NCI-H524 treated with DMSO at 0.1 percent for 48 hours (cell line): ENCODE measurements at regions not wholly inside any gene's neighbourhood (a gene's known extent, or its start where the extent isn't known, plus 50 kb on each side); places are given as distances from the start of the nearest gene placed in this dataset.

ENCODE experiments used
- DNase-seq: peaks from one replicate; lab custom pipeline; 2025; lab: John Stamatoyannopoulos, UW

DNA sequence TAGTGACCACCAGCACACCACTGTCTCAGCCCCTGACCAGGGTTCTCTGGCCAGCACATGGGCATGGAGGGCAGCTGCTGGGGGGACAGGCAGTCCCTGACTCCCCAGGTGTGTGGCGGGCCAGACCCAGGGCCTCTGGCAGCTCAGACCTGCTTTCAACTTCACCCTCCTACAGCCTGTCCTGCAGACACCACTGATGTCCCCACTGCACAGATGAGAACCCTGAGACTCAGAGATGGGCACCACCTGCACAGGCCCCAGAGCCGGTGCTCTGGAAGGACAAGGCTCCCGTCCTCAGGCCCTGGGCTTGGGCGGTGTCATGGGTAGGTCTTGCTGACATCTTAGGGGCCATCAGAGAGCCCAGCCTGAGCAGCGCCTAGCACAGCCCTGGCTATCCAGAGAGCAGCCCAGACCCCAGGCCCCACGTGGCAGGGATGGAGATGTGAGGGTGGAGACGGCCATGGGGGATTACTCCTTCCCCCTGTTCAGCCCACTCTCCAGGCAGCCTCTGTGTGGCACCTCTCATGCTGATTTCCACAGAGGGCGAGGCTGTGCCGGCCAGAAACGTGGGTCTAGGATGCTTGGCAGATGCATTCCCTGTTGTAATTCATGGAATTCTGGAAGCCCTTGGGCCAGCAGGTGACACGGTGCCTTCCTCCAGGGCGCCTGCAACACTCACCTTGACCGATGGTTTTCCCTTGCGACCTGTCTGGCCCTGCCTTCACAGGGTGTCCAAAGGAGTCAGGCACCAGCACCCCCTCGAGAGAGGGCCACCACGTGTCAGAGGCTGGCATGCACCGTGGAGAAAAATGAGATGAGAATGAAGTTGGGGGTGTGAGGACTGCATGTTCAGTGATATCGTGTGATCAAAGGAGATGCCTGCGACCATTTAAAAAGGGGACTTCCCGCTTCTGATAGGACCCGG is 61.2 kb upstream of the GLI2 start:
- no peak for DNase-seq

DNA sequence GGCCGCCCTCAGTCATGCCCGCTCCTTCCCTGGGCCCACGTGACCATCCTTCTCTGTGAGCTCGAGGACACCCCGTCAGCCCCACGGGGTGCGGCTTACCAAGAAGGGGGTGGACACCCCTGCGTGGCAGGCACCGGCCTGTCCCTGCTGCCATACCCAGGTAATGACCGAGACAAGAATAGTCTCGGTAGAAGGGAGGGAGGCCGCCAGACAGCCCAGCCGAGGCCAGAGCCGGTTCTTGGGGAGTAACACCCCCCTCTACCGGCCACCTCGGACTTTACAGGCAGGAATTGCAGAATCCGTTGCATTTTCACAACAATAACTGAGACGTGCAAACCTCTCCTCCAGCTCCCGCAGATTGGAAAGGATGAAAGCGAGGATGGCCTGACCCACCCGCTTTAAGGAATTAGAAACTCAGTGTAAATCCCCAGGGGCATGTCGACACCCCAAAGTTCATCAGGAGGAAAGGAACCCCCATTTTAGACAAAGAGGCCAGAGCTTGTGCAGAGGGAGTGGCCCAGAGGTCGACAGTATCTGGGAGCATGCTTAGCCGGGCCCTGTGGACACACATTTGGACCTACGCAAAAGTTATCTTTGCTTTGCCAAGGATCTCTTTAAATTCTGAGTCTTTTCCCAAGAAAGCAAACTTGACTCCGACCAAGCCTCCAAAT is 60.1 kb upstream of the GLI2 start:
- DNase-seq, result no peak

DNA sequence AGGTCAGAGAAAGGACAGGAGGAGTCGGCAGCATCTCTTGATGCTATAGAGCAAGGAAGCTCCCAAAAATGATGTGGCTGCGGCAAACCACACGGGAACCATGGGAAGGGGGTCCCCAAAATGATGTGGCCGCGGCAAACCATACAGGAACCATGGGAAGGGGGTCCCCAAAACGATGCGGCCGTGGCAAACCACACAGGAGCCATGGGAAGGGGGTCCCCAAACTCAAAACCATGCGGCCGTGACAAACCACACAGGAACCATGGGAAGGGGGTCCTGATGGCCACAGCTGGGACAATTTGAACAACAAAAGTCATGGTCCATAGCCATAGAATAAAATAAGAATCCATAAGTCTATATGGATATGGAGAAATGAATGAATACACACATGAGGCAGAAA is 58.4 kb upstream of the GLI2 start:
- no peak for DNase-seq

DNA sequence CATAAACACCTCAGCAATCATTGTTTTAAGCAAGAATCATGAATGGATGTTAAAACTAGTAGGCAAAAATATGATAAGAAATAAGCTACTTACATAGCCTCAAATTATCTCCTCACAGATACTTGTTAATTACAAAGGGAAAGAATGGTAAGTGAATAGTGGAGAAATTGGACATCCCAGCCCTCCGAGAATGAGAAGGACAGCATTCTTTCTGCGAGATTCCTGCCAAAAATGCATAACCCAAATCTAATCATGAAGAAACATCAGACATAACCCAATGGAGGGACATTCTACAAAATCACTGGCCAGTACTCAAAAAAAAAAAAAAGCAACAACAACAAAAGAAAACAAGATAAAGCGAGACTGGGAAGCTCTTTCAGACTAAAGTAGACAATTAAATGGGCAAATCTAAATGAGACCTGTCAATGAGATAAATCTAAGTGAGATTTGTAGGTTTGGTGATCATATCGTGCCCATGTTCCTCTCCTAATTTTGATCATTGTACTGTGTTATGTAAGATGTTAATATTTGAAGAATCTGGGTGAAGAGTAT is 57.9 kb upstream of the GLI2 start:
- DNase-seq, result no peak

DNA sequence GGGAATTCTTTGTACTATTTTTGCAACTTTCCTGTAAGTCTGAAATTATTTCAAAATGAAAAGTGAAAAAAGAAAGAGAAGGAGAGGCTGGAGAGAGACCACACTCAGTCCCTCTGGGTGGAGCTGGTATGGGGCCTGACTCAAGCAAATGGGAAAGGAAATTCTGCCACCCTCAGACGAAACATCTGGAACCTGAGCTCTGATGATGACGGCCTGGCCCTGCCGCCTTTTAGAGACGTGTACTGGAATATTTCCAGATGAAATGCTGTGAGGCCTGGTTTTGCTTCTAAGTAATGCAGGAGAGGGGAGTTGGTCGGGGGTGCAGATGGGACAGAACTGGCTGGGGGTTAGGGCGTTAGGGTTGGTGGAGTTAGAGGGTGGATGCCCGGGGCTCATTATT is 57.4 kb upstream of the GLI2 start:
- DNase-seq, result no peak

DNA sequence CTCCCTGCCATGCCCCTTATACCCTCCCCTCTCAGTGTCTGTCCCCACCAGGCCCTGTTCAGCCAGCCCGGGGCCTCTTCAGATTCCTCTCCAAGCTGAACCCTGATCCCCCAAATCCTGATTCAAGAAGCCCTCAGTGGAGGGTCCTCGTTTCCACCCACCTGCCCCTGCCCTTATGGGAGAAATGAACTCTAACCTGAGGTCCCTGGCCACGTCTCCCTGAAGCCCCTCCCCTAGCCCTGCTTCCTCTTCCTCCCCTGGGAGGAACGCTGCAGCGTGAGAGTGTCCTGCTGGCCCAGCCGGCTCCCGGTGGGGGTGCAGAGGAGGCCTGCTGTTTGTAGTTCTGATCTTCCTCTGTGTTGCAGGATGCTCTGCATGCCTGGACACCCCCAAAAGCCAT is 56.7 kb upstream of the GLI2 start:
- DNase-seq, result no peak

DNA sequence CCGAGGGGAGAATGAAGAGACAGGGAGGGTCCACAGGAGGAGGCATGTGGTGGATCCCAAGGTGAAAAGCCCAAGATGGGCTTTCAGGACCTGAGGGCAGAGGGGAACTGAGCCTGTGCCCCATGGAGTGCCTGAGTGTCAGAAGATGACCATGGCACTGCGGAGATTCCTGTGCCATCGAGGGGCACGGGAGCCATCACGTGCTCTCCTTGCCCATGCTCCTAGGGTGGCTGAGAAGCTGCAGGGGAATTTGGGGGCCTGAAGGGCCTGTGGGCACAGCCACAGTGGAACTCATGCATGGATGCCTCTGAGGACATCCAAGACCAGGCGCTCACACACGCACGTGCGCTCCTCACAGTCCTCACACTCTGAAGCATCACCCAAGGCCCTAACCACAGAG is 56.1 kb upstream of the GLI2 start:
- DNase-seq, result no peak

DNA sequence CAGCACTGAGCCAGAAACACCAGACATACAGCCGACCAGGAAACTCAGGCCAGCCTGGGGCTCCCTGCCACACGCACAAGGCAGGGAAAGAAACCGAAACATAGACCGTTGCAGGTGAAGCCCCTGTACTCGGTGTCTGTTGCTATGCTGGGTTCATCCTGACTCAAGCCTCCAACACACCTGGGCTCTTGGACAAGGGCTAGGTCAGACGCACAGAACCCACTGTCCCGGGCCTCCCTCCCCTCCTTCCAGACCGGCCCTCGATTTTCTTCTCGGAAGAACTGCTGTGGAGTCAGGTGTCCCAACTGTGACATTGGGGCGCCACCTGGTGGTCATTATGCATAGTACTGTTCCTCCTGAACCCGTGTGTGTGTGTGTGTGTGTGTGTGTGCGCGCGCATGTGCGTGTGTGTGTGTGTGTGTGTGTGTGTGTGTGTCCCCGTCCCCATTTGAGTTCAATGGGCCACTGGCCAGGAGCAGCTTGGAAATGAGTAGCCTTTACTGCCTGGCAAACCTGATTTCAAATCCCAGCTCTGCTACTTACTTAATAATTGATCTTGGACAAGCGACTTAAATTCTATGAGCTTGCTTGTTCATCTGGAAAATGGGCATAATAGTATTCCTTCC is 55.4 kb upstream of the GLI2 start:
- peak; percentile 44 for DNase-seq

DNA sequence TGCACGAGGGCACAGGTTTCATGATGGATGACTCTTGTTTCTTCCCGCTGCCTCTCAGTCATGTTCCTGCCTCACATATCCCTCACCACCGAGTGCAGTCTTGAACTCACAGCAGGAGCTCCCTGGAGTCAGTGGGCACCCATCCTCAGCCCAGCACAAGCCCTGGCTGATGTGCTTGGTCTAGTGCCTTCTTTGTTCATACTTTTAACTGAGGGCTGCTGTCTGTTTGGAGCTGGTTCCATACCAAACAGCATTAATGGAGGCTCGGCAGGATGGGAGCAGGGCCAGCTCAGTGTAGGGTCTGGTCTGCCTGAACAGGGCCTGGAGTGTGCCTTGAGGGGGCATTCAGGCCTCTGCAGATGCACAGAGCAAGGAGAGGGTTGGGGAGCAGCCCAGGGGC is 54.5 kb upstream of the GLI2 start:
- DNase-seq, result no peak

DNA sequence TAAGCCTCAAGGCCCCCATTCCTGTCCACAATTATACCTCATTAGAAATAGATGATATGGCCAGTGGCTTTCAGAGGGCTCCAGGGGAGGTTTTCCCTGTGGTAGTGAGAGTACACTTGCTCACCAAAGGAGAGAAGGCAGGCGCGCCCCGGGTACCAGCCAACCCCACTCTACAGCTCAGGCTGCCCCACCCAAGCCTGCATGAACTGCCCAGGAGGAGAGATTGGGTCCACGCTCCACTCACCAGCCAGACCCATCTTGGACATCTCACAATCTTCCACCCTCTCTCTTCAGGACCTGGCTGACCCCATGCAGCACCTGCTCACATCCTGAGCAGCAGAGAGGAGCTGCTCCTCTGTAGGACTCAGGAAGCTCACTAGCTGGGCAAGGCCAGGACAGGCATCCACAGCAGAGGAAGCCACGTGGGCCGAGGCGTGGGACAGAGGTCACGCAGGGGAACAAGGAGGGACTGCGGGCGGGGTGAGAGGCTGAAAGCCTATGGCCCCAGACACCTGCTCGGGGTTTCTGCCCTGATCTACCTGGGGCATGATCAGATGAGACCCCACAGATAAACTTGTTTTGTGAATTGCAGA is 53.9 kb upstream of the GLI2 start:
- DNase-seq, result no peak

DNA sequence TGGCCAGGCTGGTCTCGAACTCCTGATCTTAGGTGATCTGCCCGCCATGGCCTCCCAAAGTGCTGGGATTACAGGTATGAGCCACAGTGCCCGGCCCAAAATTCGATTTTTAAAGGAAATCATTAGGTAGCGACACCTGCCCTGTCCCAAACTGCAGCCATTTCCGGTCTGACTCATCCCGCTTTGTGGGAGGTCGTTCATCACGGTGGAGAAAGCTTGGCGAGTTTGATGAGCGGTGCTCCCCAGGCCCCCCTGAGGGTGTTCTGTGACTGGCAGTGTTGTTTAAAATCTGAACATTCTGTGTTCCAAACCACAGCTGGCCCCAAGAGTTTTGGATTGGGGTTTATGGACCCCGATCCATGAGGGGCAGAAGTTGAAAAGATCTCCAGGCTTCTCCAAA is 53.0 kb upstream of the GLI2 start:
- no peak for DNase-seq

DNA sequence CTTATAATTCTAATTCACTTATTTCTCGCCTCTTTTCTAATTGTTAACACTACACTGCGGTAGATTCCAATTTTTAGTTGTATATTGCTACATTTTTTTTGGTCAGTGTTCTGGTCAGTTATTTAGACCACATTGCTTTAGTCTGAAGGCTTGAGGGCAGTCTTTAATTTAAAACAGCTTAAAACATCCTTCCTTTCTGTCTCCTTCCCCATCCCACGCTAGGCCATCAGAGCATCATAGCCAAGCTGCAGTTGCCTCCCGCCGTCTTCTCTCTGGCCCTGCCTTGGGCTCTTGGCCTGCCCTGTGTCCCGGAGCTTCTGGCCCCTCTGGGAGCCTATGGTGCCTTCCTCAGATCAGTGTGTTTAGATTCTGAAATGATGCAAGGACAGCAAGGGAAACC is 52.6 kb upstream of the GLI2 start:
- DNase-seq, result no peak

DNA sequence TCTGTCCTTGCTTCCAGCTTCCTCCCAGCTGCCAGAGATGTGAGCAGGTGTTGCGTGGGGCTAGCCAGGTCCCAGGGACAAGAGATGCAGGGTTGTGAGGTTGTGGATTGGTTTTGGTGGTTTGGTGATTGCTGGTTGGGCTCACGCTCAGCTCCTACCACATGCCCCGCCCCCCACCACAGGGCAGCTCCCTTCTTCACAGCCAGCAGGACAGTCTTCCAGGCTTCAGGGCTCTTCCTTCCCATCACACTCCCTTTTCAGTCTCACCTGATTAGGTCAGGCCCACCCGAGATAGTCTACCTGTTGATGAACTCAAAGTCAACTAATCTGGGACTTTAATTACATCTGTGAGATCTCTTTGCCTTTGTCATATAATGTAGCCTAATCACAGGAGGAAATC is 52.0 kb upstream of the GLI2 start:
- DNase-seq, result no peak

DNA sequence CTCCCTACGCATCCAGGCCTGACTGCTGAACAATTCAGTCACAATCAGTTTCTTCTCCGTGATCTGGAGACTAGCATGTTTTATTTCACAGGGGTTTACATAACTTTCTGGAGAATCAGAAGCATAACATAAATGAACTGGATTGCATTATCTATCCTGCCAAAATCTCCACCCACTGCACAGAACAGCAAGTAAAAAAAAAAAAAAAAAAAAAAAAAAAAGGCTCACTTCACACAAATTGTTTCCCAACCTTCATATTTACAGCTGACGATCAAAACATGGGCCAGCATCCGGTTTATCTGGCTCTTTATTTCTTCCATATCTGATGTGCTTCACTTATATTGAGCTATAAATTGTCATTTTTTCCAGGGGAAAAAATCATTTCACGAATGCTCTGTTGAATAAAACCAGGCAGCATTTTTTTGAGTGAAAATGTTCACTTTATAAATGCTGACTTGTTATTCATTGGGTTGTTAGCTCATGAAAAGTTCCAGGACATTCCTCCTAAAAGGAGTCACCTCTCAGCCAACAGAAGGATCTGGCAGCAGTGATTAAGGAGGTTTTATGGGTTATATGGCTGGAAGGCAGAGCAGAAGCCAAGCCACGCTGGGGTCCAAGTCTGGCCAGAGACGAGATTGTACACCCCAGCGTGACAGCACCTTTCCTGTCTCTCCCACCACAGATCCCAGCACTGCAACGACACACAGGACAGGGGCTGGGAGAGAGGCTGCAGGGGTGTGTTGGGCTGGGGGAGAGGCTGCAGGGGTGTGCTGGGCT is 51.2 kb upstream of the GLI2 start:
- no peak for DNase-seq

DNA sequence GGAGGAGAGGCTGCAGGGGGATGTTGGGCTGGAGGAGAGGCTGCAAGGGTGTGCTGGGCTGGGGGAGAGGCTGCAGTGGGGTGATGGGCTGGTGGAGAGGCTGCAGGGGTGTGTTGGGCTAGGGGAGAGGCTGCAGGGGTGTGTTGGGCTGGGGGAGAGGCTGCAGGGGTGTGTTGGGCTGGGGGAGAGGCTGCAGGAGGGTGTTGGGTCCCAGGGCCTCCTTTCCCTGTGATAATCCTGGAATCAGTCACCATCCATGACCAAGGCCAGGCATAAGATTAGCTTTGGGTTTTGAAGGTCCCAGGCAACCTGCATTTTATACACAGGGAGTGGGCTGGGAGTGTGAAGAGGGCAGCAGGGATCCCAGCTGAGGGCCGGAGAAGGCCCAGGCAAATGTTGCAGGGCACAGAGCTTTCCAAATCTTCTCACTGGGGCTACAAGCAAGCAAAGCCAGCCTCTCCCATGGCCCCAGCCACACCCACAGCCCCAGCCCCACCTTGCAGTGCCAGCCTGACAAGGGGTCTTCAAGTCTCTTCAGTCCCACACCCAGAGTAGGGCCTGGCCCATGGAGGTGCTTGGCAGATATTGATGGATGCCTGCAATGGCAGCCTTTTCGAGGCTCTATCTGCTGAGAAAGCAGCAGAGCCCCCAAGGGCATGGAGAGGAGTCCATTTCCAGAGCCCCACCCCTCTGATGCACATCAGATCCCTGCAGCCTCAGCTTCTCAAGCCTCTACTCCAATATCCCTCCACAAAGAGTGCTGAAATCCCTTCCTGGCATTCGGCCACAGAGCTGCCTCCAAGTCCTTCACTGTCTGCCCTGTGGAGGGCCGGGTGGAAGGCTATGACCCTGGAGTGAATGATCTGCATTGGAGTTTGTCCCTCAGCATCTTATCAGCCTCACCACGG is 50.3 kb upstream of the GLI2 start:
- no peak for DNase-seq
